ENCODE measurements at regions not wholly inside any gene's neighbourhood (a gene's known extent, or its start where the extent isn't known, plus 50 kb on each side); places are given as distances from the start of the nearest gene placed in this dataset.

- FAIRE-seq = no peak
Measured at GRCh38 chr9:87290241-87291052, 207.2 kb upstream of the DAPK1 start.

- no peak for FAIRE-seq
Measured at GRCh38 chr9:87292449-87293191, 205.0 kb upstream of the DAPK1 start.

DNA sequence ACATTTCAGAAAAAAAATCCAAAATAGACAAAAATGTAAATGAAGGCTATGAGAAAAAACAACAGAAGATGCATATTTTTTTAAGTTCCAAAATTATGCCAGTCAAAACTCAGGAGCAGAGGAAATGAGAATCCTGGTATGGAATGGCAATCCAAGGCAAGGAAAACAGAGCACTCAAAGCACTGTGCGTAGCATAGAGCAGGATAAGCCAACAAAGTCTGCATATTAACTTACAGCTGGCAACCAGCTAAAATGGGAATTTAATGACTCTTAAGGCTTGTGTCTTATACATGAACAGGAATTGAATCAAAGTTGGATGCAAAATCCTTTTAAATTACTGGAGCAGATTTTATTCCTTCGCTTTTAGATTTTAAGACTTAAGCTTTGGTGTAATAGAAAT is 203.5 kb upstream of the DAPK1 start:
- no peak for FAIRE-seq

DNA sequence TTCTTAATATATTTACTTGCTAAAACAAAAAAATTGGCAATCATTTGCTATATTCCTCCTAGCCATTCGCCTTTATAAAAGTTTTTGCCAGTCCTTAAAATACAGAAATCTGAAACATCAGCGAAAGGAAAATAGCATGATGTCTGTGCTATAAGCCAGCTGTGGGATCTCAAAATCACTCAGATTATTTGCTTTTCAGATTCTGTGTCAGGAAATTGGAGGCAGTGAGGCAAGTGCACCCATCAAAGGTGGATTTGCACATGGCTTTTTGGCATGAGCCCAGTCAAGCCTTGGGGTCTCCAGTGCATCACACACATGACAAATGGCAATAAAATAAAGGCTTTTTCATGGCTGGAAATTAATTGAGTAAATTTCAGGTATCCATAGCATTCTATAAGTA is 196.8 kb upstream of the DAPK1 start:
- no peak for FAIRE-seq

DNA sequence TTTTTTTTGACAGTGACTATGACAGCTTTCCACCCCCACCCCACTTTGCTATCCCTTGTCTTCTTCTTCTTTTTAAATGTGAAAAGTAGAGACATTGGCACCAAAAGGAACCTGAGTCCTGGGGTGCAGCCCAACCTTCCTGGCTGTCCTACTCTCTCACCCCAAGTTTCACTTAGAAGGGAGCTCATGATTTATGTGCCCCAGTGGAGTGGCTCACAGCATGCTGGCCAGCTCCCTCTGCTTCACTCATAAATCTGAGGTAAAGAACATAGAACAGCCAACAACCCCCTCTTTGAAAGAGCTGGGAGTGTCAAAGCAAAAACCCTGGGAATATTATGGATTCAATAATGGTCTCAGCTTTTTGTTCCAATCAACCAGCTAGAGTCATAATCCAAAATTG is 196.3 kb upstream of the DAPK1 start:
- FAIRE-seq = no peak

GRCh38 chr9:87305151-87305550 is 192.5 kb upstream of the DAPK1 start:
- FAIRE-seq = no peak

DNA sequence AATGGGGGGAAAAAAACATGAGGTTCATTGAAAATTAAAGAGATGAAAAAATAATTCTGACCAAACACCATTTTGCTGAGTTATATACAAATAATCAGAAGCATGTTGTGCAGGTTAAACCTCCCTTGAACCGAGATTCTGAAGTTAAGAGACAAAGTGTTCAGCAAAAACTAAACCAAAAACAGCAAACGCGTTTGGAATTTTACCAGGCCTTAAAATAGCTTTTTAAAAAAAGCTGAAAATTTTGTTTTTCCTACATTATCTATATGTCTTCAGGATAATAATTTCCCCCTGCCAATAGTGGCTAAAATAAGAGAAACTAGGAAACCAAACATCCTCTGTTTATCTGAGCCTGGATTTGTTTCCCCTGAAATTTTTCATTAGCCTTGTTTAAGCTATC is 191.7 kb upstream of the DAPK1 start:
- no peak for FAIRE-seq

GRCh38 chr9:87307848-87308247 is 189.8 kb upstream of the DAPK1 start:
- FAIRE-seq = no peak

GRCh38 chr9:87309236-87309635 is 188.4 kb upstream of the DAPK1 start:
- no peak for FAIRE-seq

DNA sequence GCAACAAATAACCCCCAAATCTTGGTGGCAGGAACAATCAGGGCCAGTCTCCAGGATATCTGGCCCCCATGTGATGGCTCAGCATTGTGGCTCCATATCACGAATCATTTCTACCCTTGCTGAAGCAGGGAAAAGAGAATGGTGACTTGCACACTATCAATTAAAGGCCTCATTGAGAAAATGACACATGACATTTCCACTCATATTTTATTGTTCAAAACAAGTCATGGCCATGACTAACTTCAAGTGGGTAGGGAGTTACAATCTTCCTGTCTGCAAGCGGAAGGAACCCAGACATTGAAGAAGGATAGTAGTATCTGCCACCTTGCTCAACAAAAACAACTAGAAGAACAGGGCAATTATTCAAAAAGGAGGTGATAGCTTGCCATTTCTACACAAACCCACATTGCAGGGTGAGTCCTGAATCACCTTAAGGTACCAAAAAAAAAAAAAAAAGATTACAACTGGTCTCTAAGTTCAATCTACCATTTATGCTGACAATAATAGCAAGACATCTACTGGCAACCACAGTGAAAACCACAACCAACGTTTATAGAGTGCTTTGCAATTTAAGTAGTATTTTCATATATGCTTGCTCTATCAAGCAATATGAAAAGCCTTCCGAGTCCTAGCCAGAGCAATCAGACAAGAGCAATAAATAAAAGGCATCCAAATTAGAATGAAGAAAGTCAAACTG is 186.7 kb upstream of the DAPK1 start:
- FAIRE-seq = no peak

DNA sequence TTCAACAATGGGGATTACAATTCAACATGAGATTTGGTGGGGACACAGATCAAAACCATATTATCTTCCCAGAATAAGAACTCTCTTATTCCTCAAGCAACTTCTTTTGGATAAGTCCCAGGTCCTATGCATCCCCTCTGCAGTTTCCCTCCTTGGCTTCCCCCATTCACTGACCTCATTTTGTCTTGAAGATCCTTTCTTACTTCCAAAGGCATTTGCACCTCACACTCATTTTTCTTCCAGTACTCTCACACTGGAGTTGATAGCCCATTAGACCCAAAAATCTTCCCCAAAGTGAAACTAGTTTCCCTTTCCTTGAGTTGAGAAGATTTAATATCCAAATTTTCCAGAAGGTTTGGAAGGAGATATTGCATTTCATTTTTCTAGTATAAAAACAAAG is 178.0 kb upstream of the DAPK1 start:
- no peak for FAIRE-seq

DNA sequence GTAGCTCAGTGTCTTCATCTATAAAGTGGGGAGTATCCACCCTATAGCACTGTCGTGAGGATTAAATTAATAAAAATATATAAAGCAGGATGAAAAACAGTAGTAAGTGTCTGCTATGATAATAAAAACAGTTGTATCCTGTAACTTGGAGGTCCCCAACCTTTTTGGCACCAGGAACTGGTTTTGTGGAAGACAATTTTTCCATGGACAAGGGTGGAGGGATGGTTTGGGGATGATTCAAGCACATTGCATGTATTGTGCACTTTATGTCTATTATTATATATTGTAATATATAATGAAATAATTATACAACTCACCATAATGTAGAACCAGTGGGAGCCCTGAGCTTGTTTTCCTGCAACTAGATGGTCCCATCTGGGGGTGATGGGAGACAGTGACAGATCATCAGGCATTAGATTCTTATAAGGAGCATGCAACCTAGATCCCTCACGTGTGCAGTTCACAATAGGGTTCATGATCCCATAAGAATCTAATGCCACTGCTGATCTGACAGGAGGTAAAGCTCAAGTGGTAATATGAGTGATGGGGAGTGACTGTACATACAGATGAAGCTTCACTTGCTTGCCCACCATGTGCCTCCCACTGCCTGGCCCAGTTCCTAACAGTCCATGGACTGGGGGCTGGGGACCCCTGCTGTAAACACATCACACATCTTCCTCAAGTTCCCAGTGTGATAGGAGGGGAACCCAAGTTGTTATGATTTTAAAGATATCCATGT is 177.4 kb upstream of the DAPK1 start:
- no peak for FAIRE-seq

DNA sequence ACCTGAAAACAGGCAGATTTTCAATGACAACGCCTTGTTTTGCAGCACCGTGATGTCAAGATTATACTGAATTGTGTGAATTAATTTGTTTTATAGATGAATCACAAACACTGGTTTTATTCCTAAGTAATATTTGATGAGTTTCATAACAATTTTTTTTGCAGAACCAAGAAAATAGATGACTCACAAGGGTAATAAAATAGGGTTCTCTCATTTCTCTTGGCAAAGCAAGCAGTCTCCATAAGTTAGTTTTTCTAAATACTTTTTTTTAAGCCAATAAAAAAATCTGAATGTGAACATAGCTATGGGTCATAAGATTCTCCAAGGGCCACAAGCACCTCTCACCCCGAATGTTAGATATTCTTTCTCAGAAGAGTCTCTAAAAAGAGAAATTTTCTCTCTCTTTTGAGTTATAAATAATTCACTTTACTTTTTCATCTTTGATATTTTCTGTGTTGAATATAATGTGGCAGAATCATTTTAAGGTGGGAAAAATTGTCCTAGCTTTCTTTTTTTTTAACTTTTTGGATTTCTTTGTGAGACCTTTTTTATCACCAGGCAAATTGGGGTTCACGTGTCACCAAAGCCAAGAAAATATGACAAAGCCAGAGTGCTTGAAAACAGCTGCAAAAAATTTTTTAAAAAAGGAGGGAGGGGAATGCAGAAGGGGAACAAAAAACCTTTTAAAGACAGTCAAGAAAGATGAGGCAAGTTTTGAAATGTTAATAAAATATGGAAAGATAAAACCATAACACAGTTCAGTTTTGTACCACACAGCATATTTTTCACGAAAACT is 174.6 kb upstream of the DAPK1 start:
- FAIRE-seq = no peak

DNA sequence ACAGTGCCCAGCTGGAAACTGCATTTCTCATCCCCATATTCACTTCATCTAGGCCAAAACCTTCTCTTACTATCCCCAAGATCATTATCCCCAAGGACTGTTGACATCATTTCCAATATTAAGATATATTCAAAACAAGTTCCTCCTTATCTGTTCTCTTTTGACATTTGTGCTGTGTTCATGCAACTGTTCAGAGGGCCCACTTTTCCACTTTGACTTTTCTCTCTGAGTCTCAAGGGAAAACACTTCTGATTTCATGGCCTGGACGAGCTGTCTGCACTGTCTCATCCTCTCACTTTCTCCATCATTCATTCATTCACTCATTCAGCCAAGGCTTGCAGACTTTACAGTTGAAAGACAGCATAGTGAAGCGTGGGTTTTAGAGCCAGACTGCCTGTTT is 173.7 kb upstream of the DAPK1 start:
- no peak for FAIRE-seq

DNA sequence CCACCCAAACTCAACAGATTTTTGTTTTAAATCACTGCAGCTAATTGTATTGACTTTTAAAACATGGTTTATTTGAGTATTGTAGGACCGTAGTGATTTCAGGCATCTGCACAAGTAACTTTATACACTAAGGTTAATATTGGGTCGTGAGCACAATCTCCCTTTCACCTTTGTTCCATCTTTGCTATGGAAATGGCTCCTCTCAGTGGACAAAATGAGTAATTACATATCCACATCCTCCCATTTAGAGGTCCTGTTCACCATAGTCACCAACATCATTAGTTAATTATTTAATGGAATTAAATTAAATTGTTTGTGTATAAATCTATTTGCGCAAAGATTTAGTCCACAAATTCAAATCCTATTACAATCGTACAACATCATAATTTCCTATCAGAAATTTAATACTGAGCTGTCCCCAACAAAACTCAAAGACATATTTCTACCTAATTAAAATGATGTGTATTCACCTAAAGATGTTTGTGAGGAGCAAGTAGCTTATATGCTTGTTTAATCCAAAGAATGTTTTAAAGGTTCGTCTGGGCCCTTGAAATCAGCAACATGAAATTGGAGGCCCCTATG is 173.0 kb upstream of the DAPK1 start:
- FAIRE-seq = peak; percentile 63

GRCh38 chr9:87327575-87328125 is 170.0 kb upstream of the DAPK1 start:
- FAIRE-seq = no peak

GRCh38 chr9:87333802-87334201 is 163.9 kb upstream of the DAPK1 start:
- no peak for FAIRE-seq

DNA sequence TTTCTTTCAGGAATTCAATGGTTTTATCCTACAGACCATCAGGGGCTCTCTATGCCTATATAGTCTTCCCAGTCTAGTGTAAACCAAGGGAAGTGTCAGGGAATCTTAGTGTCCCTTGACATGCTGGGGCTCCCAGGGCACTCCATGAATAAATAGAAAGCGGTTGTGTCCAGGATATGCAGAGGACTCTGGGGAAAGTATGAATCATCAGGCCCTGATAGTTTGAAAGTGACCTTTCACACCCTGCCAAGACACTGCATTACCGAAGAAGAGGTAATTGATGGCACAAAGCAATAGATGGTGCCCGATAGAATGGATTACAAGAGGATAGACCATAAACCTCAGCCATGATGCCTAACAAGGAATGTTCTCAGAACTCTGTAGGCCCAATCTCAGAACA is 163.3 kb upstream of the DAPK1 start:
- FAIRE-seq = no peak

DNA sequence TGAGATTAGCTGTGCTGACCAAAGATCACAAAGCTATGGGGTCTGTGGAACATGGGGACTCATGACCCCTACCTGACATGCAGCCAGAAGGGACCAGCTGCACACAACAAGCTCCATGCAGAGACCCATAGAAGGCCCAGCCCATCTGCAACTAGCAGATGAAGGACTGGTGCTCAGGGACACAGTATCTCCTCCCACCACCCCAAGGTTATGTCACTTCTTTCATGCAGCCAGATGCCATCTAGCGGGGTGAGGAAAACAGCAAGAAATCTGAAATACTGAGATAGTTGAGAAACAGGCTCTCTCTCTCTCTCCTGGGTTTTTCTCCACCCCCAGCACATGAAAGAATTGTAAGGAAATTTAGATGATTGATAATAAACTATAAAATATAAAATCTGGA is 161.3 kb upstream of the DAPK1 start:
- FAIRE-seq = no peak

GRCh38 chr9:87336914-87337333 is 160.7 kb upstream of the DAPK1 start:
- FAIRE-seq = peak; percentile 38

GRCh38 chr9:87337335-87338087 is 160.2 kb upstream of the DAPK1 start:
- FAIRE-seq = no peak
